ENCODE measurements at regions not wholly inside any gene's neighbourhood (a gene's known extent, or its start where the extent isn't known, plus 50 kb on each side); places are given as distances from the start of the nearest gene placed in this dataset.
"Not testable (repeated sequence)": the region's sequence is repeated elsewhere in the genome, so short reads cannot be mapped to it uniquely, and the experiment has no call there.

- no peak for DNase-seq (ENCODE audit: low read depth in 2 of 2)
Observed at GRCh38 chr3:30465454-30465853, 140.9 kb upstream of the TGFBR2 start.

DNA sequence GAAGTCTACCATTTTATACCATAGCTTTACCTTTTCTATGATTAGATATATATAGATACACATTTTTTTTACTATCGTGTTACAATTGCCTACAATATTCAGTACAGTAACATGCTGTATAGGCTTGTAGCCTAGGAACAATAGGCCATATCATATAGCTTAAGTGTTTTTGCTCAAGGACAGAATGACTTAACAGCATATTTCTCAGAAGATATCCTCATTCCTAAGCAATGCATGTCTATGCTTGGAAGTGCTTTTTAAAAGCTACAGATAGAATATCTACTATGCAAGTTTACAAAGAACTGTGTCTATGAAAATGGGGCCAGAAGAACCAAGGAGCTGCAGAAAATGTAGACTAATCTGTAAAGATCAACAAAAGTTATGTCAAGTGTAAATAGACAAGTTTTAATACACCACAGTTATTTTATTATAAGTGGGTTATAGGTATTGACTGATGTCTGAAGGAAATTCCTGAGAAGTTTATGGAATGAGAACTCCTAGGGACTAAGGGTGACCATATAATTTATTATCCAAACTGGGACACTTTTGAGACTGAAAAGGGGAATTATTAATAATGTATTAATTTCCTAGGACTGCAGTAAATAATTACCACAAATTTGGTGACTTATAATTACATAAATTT lies 138.7 kb upstream of the TGFBR2 start:
- no peak for DNase-seq (ENCODE audit: low read depth in 2 of 2)

DNA sequence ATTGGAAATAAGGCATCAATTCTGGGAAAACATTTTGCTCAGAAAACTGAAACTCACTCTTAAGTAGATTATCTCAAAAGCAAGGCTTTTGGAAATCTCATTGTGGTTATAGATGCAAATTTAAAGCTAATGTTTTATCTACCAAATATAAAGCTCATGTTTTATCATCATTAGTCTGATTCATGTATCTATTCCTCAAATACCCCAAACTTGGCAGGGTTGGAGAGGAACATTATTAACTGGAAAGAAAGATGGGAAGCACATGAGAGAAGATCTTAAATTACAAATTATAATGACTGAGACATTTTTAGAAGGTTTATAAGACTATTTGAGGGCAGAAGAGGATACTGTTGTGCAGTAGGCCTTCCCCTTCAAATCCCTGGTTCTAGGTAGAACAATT lies 137.3 kb upstream of the TGFBR2 start:
- DNase-seq (ENCODE audit: low read depth in 2 of 2): no peak

DNA sequence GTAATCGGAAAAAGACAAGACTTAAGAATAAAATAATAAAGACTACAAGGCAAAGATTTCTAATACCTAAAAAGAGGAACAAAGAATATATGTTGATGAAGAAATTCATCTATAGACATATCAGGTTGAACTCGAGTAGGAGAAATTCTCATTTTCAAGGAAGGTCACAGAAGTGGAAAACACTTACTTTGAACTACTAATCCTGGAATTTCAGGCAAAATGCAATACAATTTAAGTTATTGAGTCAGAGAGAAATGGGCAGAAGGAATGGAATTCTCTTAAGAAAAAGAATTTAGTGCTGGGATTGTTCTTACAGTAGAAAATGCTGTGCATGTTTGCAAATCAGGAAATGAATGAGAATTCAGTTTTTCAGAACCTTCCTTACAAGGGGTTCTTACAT lies 135.9 kb upstream of the TGFBR2 start:
- no peak for DNase-seq (ENCODE audit: low read depth in 2 of 2)

DNA sequence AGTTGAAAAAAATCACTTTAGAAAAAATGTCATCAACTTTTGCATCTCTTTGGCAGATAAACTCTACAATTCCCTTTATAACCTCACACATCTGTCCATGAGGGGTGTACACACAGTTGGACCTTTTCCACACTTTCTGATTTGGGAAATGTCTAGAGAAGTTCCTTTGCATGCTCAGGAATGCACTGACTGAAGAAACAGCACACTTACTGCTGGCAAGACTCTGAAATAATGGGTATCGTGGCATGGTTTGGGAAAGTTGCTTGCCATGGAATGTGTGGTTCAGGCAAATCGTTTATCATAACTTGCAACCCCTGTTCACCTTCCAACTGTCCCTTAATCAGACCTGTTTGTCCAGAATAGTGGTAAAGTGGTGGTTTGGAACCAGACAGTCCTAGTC lies 135.3 kb upstream of the TGFBR2 start:
- DNase-seq (ENCODE audit: low read depth in 2 of 2): no peak

DNA sequence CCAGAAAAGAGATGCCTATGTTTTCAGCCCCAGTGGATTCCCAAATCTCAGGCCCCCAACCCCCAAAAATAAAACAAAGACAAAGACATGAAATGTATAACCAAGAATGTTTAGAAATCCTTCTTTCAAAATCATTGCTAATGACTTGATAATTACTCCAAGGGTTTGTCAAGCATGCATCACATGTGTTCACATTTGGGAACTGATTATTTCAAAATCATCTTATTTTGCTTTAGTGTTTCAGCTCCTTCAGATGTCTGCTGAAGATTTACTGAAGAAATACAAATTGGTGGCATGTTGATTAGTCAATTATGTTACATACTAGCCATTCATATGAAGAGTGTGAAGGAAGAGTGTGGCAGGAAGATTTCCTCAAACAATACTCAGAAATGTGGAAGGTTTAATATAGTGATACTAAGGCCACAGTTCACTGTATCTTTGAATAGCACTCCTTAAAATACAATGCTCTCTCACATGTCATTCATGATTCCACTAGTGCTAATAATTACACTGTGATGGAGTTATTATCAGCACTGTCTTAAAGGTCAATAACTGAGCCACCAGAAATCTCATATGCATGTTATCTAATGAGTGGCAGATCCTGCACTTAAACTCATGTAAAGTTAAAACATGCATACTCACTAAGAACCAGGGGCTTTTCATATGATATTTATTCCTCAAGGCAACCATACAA lies 134.5 kb upstream of the TGFBR2 start:
- no peak for DNase-seq (ENCODE audit: low read depth in 2 of 2)

DNA sequence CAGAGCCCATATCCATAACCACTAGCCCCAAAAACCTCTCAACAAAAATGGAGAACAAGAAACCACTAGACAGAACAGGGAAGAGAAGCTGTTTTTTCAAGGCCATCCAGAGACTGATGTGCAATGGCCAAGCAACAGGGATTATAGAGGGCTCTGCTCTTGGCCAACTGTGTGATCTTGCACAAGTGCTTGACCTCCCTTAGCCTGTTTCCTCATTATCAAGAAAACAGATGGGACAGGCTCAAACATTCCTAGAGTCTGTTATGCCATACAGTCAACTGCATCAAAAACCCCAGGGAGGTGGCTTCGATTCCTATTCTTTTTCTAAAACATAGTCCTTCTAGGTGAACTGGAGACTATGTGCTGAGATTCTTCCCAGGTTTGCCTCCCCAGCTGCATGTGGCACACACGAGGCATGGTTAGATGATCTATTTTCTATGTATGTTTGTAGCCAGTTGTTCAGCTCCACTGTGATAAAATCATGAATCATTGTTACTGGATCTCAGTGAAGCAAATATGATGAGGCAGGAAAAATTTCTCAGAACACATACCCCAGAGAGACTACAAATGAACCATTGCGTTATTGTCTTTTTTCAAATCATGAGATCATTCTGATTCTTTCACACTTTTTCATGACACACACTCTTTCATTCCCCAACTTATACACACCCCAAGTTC lies 132.9 kb upstream of the TGFBR2 start:
- no peak for DNase-seq (ENCODE audit: low read depth in 2 of 2)

- no peak for DNase-seq (ENCODE audit: low read depth in 2 of 2)
Observed at GRCh38 chr3:30474371-30474770, 132.0 kb upstream of the TGFBR2 start.

DNA sequence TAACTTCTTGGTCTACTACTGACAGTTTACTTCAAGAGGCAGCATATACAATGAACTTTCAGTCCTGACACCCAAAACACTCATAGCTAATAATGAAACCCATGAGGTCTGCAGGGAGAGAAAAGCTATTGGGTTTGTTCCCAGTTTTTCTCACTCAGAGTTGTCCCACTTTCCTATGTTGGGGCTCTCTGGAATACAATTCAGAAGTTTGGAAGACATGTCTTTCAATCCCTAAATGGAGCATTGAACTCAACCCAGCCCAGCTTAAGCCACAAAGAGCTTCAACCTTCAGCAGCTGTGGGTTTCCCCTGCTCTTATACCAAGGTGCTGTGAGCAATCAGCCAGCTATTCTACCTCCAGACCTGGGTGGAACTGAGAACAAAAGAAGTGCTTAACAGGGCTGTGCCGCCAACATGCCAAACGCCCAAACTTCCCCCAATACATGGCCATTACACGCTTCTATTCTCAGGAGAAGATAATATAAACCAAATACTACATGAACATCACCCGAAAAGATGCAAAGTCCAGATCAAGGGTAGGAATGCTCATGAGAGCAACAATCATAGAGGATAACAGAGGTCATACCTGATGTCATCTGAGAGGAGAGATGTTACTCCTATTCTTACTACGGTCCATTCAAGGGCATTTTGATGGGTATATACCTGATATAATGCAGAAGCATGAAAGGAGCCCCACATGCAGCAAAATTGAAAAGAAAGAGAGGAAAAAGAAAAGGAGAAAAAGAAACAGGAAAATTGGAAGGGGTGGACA lies 131.2 kb upstream of the TGFBR2 start:
- DNase-seq (ENCODE audit: low read depth in 2 of 2): no peak

DNA sequence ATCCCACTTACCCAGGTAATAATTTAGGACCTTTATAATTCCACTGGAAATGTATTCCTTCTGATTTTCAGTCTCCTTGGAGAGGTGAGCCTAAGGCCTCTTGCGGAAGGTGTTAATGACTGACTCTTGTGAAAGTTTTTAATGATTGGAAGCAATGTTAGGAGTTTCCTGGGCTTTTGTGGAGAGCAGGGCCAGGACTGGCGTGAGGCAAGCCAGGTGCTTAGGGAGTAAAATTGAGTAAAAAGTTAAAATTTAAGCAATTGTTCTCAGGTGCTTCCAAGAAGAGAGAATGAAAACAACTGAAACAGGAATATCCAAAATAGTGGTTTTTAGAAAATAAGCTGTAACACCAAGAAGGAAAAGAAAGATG lies 130.6 kb upstream of the TGFBR2 start:
- DNase-seq (ENCODE audit: low read depth in 2 of 2): no peak

DNA sequence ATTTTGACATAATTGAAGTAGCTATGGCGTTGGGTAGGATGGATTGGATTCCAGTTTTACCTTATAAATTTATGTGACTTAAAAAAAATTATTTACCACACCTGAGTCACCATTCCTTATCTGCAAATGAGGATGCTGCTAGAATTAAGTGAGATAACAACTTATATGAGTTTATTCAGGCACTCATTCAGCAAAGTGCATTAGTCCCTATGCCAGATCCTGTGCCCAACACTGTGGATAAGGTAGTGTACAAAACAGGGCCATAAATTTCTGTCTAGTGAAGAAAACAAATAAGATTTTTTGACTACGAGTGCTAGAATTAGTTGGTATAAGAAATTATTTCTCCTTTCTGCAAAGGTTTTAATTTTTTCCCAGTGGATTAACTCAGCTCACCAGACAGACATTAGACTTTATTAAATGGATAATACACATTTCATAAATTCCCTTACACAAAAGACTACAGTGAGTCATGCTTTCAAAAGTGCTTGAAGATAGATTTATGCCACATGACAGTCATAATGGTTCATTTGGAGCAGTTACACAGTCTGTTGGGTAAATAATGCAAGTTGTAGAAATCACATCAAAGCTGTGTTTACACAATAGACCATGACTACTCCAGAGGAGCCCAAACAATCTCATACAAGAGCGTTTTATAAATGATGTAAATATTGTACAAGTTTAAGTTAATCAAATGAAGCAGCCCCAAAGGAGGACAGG lies 129.9 kb upstream of the TGFBR2 start:
- no peak for DNase-seq (ENCODE audit: low read depth in 2 of 2)

DNA sequence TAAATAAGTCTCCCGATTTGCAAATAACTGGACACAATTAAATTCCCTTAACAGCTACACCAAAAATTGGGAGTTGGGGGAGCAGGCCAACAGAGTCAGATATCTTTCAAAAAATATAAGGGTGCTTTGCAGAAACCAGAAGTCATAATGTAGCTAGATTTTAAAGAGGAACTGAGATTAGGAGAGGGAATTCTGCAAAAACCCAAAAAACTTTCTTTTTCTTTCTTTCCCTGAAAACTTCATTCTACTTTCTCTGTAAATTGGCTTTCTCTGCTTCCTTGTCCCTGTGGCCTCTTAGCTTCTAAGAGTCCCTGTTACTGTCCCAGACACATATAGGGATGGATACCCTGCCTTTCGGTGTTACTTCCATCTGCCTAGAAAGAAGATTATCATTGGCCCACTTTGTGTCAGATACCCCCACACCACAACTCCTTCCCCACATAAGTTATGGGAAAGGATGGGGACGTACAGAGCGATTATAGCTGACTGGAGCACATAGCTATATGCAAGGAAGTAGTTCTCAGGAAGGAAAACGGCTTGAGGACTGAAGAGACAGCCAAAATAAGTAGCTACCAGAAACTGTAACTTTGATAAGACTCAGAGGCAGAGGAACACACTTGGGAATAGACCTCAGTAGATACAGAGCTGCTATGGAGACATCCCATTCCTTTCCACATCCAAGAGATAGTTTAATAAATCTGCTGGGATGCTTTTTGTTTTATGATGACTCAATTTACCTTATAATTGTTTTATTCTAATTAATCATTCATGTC lies 129.1 kb upstream of the TGFBR2 start:
- DNase-seq (ENCODE audit: low read depth in 2 of 2): no peak

GRCh38 chr3:30479737-30480136 lies 126.7 kb upstream of the TGFBR2 start:
- DNase-seq (ENCODE audit: low read depth in 2 of 2): not testable (repeated sequence)

DNA sequence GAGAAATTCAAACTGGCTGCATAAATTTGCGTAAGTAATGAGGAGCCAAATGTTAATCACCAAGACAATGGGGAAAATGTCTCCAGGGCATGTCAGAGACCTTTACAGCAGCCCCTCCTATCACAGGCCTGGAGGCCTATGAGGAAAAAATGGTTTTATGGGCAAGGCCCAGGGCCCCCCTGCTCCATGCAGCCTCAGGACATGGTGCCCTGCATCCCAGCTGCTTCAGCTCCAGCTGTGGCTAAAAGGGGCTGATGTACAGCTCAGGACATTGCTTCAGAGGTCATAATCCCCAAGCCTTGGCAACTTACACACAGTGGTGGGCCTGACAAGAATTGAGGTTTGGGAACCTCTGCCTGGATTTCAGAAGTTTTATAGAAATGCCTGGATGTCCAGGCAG lies 126.2 kb upstream of the TGFBR2 start:
- DNase-seq (ENCODE audit: low read depth in 2 of 2): not testable (repeated sequence)

- no peak for DNase-seq (ENCODE audit: low read depth in 2 of 2)
Observed at GRCh38 chr3:30480587-30480986, 125.8 kb upstream of the TGFBR2 start.

- no peak for DNase-seq (ENCODE audit: low read depth in 2 of 2)
Observed at GRCh38 chr3:30481241-30481640, 125.2 kb upstream of the TGFBR2 start.

GRCh38 chr3:30484229-30484628 lies 122.2 kb upstream of the TGFBR2 start:
- not testable (repeated sequence) for DNase-seq (ENCODE audit: low read depth in 2 of 2)

DNA sequence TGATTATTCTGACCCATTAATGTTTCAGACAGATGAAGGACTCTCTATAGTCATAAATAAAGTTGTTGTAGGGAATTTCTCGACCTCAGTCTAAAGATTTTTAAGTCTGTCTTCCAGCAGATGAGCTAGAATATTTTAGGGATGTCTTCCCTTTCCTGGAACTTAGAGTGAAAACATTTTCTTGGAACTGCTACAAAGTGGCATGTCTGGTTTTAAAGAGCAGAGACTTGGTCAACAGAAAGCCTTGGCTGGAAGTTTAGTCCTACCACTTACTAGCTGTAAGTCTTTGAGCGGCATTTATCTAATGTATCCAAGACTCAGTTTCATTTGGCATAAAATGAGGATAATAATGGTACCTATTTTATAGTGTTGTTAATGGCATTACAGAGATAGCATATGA lies 120.0 kb upstream of the TGFBR2 start:
- no peak for DNase-seq (ENCODE audit: low read depth in 2 of 2)

- no peak for DNase-seq (ENCODE audit: low read depth in 2 of 2)
Observed at GRCh38 chr3:30488070-30488756, 118.2 kb upstream of the TGFBR2 start.
